SK-N-MC (cell line): ENCODE measurements at regions not wholly inside any gene's neighbourhood (a gene's known extent, or its start where the extent isn't known, plus 50 kb on each side); places are given as distances from the start of the nearest gene placed in this dataset.

Experiments
- DNase-seq: peaks from one replicate; pipeline ENCODE4 v3.0.0-alpha.2; 2011; ENCODE audit warnings: low read depth, low spot score
- H3K27ac ChIP-seq: fragments of 200-600 bp; sonication (generic); 2 replicates; pipeline ENCODE4 v1.5.1; 2016; ENCODE audit warnings: mixed run types
- H3K36me3 ChIP-seq: fragments of 200-600 bp; sonication (generic); 2 replicates; pipeline ENCODE4 v1.6.1; 2017; ENCODE audit warnings: antibody characterized with exemption, low read length, mixed read lengths; ENCODE audit not compliant: insufficient read depth
- H3K4me3 ChIP-seq: fragments of 200-600 bp; sonication (generic); 2 replicates; pipeline ENCODE4 v1.5.1; 2016
- H3K9ac ChIP-seq: fragments of 200-600 bp; sonication (generic); 2 replicates; pipeline ENCODE4 v1.8.0; 2017; ENCODE audit warnings: mixed run types, mixed read lengths; ENCODE audit not compliant: insufficient read length
- H3K9me3 ChIP-seq: fragments of 200-600 bp; sonication (generic); 2 replicates; pipeline ENCODE4 v1.6.1; 2017; ENCODE audit warnings: low read depth, mild to moderate bottlenecking, antibody characterized with exemption, low read length, moderate library complexity, mixed read lengths
- EZH2 ChIP-seq: fragments of 200-600 bp; sonication (generic); IDR thresholded peaks from one replicate; pipeline ENCODE4 v1.6.1; 2017; ENCODE audit warnings: antibody characterized with exemption
- FOXP2 ChIP-seq: optimal IDR thresholded peaks from 2 replicates; pipeline ENCODE3; 2011; ENCODE audit warnings: mild to moderate bottlenecking, moderate library complexity; ENCODE audit not compliant: insufficient read depth; ENCODE audit errors: extremely low read length, control extremely low read depth
- POLR2AphosphoS5 ChIP-seq: IDR thresholded peaks from 2 replicates; pipeline ENCODE4 v1.6.1; 2012; ENCODE audit warnings: mild to moderate bottlenecking, low read depth, low read length, borderline replicate concordance

- Histone ChIP-seq H3K9ac (no peak overlapping the region), H3K36me3 (no peaks in the 10 kb centered on the region), H3K9me3 (no peaks in the 10 kb centered on the region), H3K27ac (no peak overlapping the region), H3K4me3 (no peak overlapping the region)
- TF ChIP-seq EZH2 (no peak), POLR2AphosphoS5 (no peak), FOXP2 (no peak)
- no peak for DNase-seq
Observed at GRCh38 chr6:147640606-147641005, 132.1 kb downstream of the SAMD5 start.

GRCh38 chr6:147641511-147641910 is 133.0 kb downstream of the SAMD5 start:
- Histone ChIP-seq H3K9ac (no peak overlapping the region), H3K27ac (peak overlapping the region; percentile 94; the same call in 1 of the 2 replicates), H3K4me3 (no peak overlapping the region), H3K9me3 (no peaks in the 10 kb centered on the region), H3K36me3 (no peaks in the 10 kb centered on the region)
- no peak for DNase-seq
- TF ChIP-seq POLR2AphosphoS5 (no peak), FOXP2 (no peak), EZH2 (no peak)

- H3K9ac ChIP-seq: no peak overlapping the region
- TF ChIP-seq EZH2: no peak
- no peak for DNase-seq
- no peaks in the 10 kb centered on the region for H3K36me3 ChIP-seq
- H3K9me3 ChIP-seq: no peaks in the 10 kb centered on the region
- H3K4me3 ChIP-seq: no peak overlapping the region
- H3K27ac ChIP-seq: peak overlapping the region; percentile 94
Observed at GRCh38 chr6:147642458-147642857, 134.0 kb downstream of the SAMD5 start.

- Histone ChIP-seq H3K9ac (no peak overlapping the region), H3K27ac (peak overlapping the region; percentile 94), H3K36me3 (no peaks in the 10 kb centered on the region), H3K4me3 (peak overlapping the region; percentile 26), H3K9me3 (no peaks in the 10 kb centered on the region)
- DNase-seq: peak; percentile 85
- TF ChIP-seq POLR2AphosphoS5 (peak; percentile 65; the same call in 1 of the 2 replicates), EZH2 (no peak)
Observed at GRCh38 chr6:147643341-147644200, 135.1 kb downstream of the SAMD5 start.

GRCh38 chr6:147648916-147649315 is 140.4 kb downstream of the SAMD5 start:
- TF ChIP-seq EZH2 (no peak), FOXP2 (no peak), POLR2AphosphoS5 (no peak)
- DNase-seq: no peak
- Histone ChIP-seq H3K9ac (no peak overlapping the region), H3K9me3 (no peaks in the 10 kb centered on the region), H3K4me3 (no peak overlapping the region), H3K36me3 (no peaks in the 10 kb centered on the region), H3K27ac (no peak overlapping the region)

- H3K36me3 ChIP-seq: no peaks in the 10 kb centered on the region
- TF ChIP-seq EZH2: no peak
- TF ChIP-seq FOXP2: no peak
- TF ChIP-seq POLR2AphosphoS5: no peak
- H3K4me3 ChIP-seq: no peak overlapping the region
- no peak overlapping the region for H3K9ac ChIP-seq
- no peaks in the 10 kb centered on the region for H3K9me3 ChIP-seq
- H3K27ac ChIP-seq: no peak overlapping the region
- DNase-seq: no peak
Observed at GRCh38 chr6:147651249-147652063, 143.0 kb downstream of the SAMD5 start.

GRCh38 chr6:147653631-147654030 is 145.1 kb downstream of the SAMD5 start:
- H3K27ac ChIP-seq: no peak overlapping the region
- no peak for TF ChIP-seq POLR2AphosphoS5
- TF ChIP-seq EZH2: no peak
- TF ChIP-seq FOXP2: no peak
- no peak overlapping the region for H3K9ac ChIP-seq
- H3K9me3 ChIP-seq: no peaks in the 10 kb centered on the region
- H3K36me3 ChIP-seq: no peaks in the 10 kb centered on the region
- H3K4me3 ChIP-seq: no peak overlapping the region
- DNase-seq: no peak

- H3K9ac ChIP-seq: no peak overlapping the region
- no peaks in the 10 kb centered on the region for H3K36me3 ChIP-seq
- H3K9me3 ChIP-seq: no peaks in the 10 kb centered on the region
- TF ChIP-seq FOXP2 (no peak), EZH2 (no peak), POLR2AphosphoS5 (no peak)
- H3K27ac ChIP-seq: no peak overlapping the region
- no peak overlapping the region for H3K4me3 ChIP-seq
- DNase-seq: no peak
Observed at GRCh38 chr6:147654103-147654845, 145.8 kb downstream of the SAMD5 start.
